ENCODE measurements at regions not wholly inside any gene's neighbourhood (a gene's known extent, or its start where the extent isn't known, plus 50 kb on each side); places are given as distances from the start of the nearest gene placed in this dataset.

DNA sequence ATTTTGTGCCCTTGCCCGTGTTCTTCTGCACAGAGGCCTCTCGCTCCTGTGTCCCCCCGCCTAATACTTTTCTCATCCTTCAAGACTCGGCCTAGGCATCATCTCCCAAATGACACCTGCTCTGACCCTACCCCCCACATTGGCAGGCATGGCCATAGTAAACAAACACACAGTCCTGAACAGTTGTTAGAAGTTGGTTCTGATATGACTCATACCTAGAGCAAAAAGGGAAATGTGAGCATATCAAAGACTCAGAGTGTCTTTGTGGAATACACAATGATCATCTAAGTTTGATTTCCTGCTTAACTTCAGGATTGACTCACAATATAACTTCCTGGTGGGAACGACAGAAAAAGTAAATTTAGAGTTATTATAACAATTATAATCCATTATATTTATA lies 120.5 kb downstream of the POLR2M start:
- ChIA-PET CTCF (no interaction called here), POLR2A (no interaction called here)
- Mint-ChIP-seq H3K27ac (no peak overlapping the region), H3K9me3 (peaks cover 3% of the 10 kb centered on the region; the same call in 1 of the 2 replicates), H3K27me3 (ENCODE audit: low read depth) (no peaks in the 10 kb centered on the region), H3K36me3 (no peaks in the 10 kb centered on the region), H3K4me1 (no peaks in the 10 kb centered on the region), H3K4me3 (no peak overlapping the region)
- DNase-seq (ENCODE audit: low spot score) (no peak), ATAC-seq (no peak)
- TF ChIP-seq NFYB (CRISPR knock-in tag; conservative IDR thresholded peaks at IDR 0.05; ENCODE audit: low read depth) (no peak), FOXJ3 (CRISPR knock-in tag; IDR thresholded peaks at IDR 0.05; ENCODE audit: borderline replicate concordance) (no peak), SP1 (CRISPR knock-in tag; conservative IDR thresholded peaks at IDR 0.05) (no peak), HMGA2 (CRISPR knock-in tag; IDR thresholded peaks at IDR 0.05) (no peak), GTF2I (CRISPR knock-in tag; conservative IDR thresholded peaks at IDR 0.05) (no peak), SOX15 (CRISPR knock-in tag; IDR thresholded peaks at IDR 0.05) (no peak), TEAD1 (CRISPR knock-in tag; IDR thresholded peaks at IDR 0.05) (no peak)
- TF ChIP-seq, protein P1, sequence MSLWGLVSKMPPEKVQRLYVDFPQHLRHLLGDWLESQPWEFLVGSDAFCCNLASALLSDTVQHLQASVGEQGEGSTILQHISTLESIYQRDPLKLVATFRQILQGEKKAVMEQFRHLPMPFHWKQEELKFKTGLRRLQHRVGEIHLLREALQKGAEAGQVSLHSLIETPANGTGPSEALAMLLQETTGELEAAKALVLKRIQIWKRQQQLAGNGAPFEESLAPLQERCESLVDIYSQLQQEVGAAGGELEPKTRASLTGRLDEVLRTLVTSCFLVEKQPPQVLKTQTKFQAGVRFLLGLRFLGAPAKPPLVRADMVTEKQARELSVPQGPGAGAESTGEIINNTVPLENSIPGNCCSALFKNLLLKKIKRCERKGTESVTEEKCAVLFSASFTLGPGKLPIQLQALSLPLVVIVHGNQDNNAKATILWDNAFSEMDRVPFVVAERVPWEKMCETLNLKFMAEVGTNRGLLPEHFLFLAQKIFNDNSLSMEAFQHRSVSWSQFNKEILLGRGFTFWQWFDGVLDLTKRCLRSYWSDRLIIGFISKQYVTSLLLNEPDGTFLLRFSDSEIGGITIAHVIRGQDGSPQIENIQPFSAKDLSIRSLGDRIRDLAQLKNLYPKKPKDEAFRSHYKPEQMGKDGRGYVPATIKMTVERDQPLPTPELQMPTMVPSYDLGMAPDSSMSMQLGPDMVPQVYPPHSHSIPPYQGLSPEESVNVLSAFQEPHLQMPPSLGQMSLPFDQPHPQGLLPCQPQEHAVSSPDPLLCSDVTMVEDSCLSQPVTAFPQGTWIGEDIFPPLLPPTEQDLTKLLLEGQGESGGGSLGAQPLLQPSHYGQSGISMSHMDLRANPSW (CRISPR knock-in tag; conservative IDR thresholded peaks at IDR 0.05; ENCODE audit: low read depth), result no peak
- TF ChIP-seq, protein P2, sequence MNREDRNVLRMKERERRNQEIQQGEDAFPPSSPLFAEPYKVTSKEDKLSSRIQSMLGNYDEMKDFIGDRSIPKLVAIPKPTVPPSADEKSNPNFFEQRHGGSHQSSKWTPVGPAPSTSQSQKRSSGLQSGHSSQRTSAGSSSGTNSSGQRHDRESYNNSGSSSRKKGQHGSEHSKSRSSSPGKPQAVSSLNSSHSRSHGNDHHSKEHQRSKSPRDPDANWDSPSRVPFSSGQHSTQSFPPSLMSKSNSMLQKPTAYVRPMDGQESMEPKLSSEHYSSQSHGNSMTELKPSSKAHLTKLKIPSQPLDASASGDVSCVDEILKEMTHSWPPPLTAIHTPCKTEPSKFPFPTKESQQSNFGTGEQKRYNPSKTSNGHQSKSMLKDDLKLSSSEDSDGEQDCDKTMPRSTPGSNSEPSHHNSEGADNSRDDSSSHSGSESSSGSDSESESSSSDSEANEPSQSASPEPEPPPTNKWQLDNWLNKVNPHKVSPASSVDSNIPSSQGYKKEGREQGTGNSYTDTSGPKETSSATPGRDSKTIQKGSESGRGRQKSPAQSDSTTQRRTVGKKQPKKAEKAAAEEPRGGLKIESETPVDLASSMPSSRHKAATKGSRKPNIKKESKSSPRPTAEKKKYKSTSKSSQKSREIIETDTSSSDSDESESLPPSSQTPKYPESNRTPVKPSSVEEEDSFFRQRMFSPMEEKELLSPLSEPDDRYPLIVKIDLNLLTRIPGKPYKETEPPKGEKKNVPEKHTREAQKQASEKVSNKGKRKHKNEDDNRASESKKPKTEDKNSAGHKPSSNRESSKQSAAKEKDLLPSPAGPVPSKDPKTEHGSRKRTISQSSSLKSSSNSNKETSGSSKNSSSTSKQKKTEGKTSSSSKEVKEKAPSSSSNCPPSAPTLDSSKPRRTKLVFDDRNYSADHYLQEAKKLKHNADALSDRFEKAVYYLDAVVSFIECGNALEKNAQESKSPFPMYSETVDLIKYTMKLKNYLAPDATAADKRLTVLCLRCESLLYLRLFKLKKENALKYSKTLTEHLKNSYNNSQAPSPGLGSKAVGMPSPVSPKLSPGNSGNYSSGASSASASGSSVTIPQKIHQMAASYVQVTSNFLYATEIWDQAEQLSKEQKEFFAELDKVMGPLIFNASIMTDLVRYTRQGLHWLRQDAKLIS (CRISPR knock-in tag; IDR thresholded peaks at IDR 0.05; ENCODE audit: borderline replicate concordance), result no peak
- TF ChIP-seq, protein P3, sequence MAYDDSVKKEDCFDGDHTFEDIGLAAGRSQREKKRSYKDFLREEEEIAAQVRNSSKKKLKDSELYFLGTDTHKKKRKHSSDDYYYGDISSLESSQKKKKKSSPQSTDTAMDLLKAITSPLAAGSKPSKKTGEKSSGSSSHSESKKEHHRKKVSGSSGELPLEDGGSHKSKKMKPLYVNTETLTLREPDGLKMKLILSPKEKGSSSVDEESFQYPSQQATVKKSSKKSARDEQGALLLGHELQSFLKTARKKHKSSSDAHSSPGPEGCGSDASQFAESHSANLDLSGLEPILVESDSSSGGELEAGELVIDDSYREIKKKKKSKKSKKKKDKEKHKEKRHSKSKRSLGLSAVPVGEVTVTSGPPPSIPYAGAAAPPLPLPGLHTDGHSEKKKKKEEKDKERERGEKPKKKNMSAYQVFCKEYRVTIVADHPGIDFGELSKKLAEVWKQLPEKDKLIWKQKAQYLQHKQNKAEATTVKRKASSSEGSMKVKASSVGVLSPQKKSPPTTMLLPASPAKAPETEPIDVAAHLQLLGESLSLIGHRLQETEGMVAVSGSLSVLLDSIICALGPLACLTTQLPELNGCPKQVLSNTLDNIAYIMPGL (CRISPR knock-in tag; IDR thresholded peaks at IDR 0.05), result no peak
- TF ChIP-seq, protein P4, sequence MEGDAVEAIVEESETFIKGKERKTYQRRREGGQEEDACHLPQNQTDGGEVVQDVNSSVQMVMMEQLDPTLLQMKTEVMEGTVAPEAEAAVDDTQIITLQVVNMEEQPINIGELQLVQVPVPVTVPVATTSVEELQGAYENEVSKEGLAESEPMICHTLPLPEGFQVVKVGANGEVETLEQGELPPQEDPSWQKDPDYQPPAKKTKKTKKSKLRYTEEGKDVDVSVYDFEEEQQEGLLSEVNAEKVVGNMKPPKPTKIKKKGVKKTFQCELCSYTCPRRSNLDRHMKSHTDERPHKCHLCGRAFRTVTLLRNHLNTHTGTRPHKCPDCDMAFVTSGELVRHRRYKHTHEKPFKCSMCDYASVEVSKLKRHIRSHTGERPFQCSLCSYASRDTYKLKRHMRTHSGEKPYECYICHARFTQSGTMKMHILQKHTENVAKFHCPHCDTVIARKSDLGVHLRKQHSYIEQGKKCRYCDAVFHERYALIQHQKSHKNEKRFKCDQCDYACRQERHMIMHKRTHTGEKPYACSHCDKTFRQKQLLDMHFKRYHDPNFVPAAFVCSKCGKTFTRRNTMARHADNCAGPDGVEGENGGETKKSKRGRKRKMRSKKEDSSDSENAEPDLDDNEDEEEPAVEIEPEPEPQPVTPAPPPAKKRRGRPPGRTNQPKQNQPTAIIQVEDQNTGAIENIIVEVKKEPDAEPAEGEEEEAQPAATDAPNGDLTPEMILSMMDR (IDR thresholded peaks at IDR 0.05), result no peak
- TF ChIP-seq, protein P5, sequence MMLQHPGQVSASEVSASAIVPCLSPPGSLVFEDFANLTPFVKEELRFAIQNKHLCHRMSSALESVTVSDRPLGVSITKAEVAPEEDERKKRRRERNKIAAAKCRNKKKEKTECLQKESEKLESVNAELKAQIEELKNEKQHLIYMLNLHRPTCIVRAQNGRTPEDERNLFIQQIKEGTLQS (CRISPR knock-in tag; conservative IDR thresholded peaks at IDR 0.05), result no peak
- TF ChIP-seq, protein P6, sequence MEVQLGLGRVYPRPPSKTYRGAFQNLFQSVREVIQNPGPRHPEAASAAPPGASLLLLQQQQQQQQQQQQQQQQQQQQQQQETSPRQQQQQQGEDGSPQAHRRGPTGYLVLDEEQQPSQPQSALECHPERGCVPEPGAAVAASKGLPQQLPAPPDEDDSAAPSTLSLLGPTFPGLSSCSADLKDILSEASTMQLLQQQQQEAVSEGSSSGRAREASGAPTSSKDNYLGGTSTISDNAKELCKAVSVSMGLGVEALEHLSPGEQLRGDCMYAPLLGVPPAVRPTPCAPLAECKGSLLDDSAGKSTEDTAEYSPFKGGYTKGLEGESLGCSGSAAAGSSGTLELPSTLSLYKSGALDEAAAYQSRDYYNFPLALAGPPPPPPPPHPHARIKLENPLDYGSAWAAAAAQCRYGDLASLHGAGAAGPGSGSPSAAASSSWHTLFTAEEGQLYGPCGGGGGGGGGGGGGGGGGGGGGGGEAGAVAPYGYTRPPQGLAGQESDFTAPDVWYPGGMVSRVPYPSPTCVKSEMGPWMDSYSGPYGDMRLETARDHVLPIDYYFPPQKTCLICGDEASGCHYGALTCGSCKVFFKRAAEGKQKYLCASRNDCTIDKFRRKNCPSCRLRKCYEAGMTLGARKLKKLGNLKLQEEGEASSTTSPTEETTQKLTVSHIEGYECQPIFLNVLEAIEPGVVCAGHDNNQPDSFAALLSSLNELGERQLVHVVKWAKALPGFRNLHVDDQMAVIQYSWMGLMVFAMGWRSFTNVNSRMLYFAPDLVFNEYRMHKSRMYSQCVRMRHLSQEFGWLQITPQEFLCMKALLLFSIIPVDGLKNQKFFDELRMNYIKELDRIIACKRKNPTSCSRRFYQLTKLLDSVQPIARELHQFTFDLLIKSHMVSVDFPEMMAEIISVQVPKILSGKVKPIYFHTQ (CRISPR knock-in tag; IDR thresholded peaks at IDR 0.05), result no peak
- TF ChIP-seq, protein P7, sequence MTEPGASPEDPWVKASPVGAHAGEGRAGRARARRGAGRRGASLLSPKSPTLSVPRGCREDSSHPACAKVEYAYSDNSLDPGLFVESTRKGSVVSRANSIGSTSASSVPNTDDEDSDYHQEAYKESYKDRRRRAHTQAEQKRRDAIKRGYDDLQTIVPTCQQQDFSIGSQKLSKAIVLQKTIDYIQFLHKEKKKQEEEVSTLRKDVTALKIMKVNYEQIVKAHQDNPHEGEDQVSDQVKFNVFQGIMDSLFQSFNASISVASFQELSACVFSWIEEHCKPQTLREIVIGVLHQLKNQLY (CRISPR knock-in tag; IDR thresholded peaks at IDR 0.05), result no peak

Data from WTC11 (cell line).